ENCODE measurements at regions not wholly inside any gene's neighbourhood (a gene's known extent, or its start where the extent isn't known, plus 50 kb on each side); places are given as distances from the start of the nearest gene placed in this dataset.

DNA sequence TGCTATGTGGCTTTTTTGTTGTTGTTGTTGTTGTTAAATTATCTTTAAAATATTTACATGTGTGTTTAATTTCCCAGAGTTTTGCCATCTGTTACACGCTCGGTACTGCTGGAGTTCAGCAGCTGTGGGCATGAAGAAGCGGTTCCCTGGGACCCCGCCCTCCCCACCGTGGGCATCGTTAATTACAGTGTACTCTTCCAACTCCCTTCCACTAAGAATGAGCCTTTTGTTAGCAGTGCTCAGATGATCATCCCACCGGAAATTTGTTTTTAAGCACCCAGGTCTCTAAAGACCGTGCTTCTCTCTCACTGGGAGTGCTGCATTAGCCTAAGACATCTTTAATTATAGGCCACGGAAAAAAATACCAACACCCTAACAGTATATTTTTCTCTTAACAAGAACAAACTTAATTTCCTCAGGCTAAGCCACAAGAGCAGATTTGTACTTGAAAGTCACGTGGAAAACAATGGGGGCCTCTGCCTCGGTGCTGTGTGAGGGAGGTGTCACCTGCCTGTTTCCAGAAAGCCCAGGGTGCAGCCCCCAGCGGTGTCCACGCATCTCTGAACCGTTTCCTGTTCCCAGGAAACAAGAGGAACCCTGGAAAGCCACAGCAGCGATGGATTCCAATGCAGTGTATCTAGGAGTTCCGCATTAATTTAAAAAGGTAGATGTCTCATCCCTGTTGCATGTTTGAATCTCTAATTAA is 113.3 kb upstream of the FRMD1 start:
- Histone ChIP-seq H3K27me3 (ENCODE audit: control insufficient read depth, insufficient read depth, low read length) (no peaks in the 10 kb centered on the region), H3K9me3 (ENCODE audit: control insufficient read depth, insufficient read depth, low read length) (peaks cover 76% of the 10 kb centered on the region), H3K27ac (ENCODE audit: low read depth, low read length) (no peak overlapping the region), H3K4me3 (ENCODE audit: low read depth, low read length) (no peak overlapping the region)
- DNase-seq (ENCODE audit: low read depth, low spot score), result no peak
- ChIA-PET CTCF (no interaction called here), POLR2A (no interaction called here)
- no peak for TF ChIP-seq CTCF (IDR thresholded peaks at IDR 0.05; ENCODE audit: low read depth, low read length)

DNA sequence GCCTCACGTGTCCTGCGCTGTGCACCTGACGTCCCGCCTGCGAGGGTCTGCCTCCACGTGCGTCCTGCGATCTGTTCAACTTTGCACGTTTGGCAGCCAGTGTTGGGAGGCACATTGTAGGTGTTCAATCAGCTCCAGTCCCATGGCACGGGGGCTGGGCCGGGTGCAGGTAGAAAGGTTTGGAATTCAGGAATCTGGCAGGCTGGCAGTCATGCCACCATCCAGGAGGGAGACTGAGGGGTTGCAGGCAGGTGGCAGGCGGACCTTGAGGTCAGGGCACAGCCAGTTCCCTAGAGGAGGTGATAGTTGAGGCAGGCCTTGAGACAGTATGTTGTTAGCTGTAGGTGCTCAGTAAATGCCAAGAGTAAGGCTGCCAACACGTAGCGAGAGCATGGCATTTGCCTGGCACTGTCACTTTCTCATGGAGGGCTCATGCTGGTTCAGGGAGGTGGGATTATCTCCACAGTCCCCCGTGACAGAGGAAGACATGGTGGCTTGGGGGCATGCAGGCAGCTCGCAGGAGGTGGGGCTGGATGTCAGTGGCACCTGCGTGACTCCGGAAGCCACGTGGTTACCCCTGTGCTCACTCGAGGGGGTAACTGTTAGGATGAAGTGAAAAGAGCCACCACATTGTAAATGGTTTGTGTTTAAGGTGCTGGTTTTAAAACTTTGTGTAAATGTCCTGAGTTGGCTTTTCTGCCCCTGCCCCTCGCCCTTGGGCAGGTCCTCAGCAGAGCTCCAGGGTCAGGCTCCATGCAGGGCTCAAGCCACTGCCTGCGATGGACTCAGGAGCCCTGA is 111.8 kb upstream of the FRMD1 start:
- CTCF ChIA-PET, result no interaction called here

GRCh38 chr6:168190014-168190405 is 111.0 kb upstream of the FRMD1 start:
- Histone ChIP-seq H3K9me3 (ENCODE audit: control insufficient read depth, insufficient read depth, low read length) (peaks cover 60% of the 10 kb centered on the region), H3K27me3 (ENCODE audit: control insufficient read depth, insufficient read depth, low read length) (no peaks in the 10 kb centered on the region), H3K27ac (ENCODE audit: low read depth, low read length) (no peak overlapping the region), H3K4me3 (ENCODE audit: low read depth, low read length) (no peak overlapping the region)
- ChIA-PET CTCF (no interaction called here), POLR2A (no interaction called here)
- TF ChIP-seq CTCF (IDR thresholded peaks at IDR 0.05; ENCODE audit: low read depth, low read length), result no peak
- DNase-seq (ENCODE audit: low read depth, low spot score), result no peak

More for the DNA sequence above, 111.8 kb upstream of the FRMD1 start:
- no peak for DNase-seq (ENCODE audit: low read depth, low spot score)
- Histone ChIP-seq H3K27ac (ENCODE audit: low read depth, low read length) (no peak overlapping the region), H3K27me3 (ENCODE audit: control insufficient read depth, insufficient read depth, low read length) (no peaks in the 10 kb centered on the region), H3K9me3 (ENCODE audit: control insufficient read depth, insufficient read depth, low read length) (peaks cover 68% of the 10 kb centered on the region), H3K4me3 (ENCODE audit: low read depth, low read length) (no peak overlapping the region)
- no peak for TF ChIP-seq CTCF (IDR thresholded peaks at IDR 0.05; ENCODE audit: low read depth, low read length)
- POLR2A ChIA-PET, result no interaction called here

DNA sequence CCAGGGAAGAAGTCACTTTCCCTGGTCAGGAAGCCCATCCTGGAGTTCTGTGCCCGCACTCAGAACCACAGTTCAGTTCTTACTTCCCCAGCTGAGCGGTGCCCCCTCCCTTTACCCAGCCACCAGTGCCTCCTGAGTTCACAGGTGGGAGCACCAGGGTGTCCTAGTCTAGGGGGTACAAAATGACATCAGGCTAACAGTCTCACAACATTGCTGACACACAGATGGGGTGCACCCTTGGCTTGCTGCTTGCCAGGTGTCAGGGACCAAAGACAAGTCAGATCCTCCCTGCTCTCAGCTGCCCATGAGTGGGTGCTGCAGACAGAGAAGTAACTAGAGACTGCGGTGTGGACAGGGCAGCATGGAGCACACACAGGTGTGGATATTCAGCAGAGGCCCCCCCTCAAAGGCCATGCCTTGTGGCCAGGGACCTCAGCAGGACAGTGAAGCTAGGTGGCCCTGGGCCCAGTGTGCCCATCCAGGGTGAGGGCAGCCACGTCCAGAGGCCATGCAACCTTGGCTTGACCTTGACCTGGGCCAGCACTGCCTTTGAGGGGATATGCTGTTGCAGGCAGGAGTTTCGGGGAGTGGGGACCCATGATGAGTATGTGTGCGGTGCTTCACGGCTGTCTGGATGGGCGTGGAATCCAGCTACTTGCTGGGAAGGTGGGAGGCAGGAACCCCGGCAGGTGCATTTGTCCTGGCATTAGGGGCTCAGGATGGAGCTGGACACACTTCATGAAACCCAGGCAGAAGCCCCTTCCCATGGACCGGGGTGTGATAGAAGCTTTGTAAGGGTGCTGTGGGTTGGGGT is 110.4 kb upstream of the FRMD1 start:
- H3K9me3 ChIP-seq (ENCODE audit: control insufficient read depth, insufficient read depth, low read length), result peaks cover 54% of the 10 kb centered on the region
- no peak overlapping the region for H3K27ac ChIP-seq (ENCODE audit: low read depth, low read length)
- no peak for TF ChIP-seq CTCF (IDR thresholded peaks at IDR 0.05; ENCODE audit: low read depth, low read length)
- DNase-seq (ENCODE audit: low read depth, low spot score), result no peak
- no peaks in the 10 kb centered on the region for H3K27me3 ChIP-seq (ENCODE audit: control insufficient read depth, insufficient read depth, low read length)
- CTCF ChIA-PET, result no interaction called here
- H3K4me3 ChIP-seq (ENCODE audit: low read depth, low read length), result no peak overlapping the region
- POLR2A ChIA-PET, result no interaction called here
